Tibial nerve (tissue), 4 donors: ENCODE measurements at regions not wholly inside any gene's neighbourhood (a gene's known extent, or its start where the extent isn't known, plus 50 kb on each side); places are given as distances from the start of the nearest gene placed in this dataset.

Experiments
- EP300 ChIP-seq, 2 donors: sonication (generic); formaldehyde crosslinking; IDR thresholded peaks; one replicate each; pipeline ENCODE4 v1.6.1; 2017; ENCODE audit warnings: antibody characterized with exemption in 2 of 2, mild to moderate bottlenecking in 1 of 2
- POLR2A ChIP-seq, 2 donors: fragments of 450-650 bp; IDR thresholded peaks; one replicate each; pipeline ENCODE4 v1.6.1; 2017; ENCODE audit warnings: antibody characterized with exemption in 2 of 2, mild to moderate bottlenecking in 2 of 2, moderate library complexity in 2 of 2
- TF ChIP-seq, protein P1 (sequence below), 5 experiments: fragments of 200-600 bp in 3 of 5; fragments of 450-650 bp in 2 of 5; sonication (generic) in 3 of 5; IDR thresholded peaks; one replicate each; pipeline ENCODE4 v1.5.1; 2016 to 2019; ENCODE audit warnings: antibody characterized with exemption in 5 of 5, mild to moderate bottlenecking in 3 of 5, moderate library complexity in 2 of 5

DNA sequence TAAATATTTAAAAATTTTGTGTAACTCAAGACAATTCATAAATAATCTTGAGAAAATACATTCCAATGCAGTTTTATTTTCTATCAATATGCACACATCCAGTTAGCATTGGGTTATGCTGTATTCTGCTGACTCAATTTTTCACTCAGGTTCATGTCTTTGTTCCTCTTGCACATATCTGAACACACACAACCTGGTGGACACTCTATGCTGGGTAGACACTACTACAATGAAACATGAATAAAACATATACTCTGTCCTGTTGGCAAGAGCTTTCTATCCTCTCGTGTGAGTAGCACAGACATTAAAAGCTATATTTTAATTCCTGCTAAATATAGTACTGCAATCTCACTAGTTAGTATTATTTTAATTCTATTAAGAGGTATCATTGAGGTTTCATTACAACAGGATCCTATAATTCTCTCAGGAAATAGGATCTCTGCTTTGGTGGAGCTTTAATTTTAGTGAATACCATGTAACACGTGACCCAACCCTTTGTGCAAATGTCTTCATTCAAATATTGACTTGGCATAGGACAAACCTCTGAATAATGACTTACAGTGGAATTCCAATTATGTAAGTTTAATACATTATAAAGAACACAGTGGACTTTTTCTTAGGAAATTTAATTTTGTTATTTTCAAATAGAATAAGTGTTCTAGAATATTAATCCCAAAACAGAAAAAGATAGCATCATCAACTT is 342.3 kb upstream of the TMEFF2 start:
- TF ChIP-seq, protein P1, sequence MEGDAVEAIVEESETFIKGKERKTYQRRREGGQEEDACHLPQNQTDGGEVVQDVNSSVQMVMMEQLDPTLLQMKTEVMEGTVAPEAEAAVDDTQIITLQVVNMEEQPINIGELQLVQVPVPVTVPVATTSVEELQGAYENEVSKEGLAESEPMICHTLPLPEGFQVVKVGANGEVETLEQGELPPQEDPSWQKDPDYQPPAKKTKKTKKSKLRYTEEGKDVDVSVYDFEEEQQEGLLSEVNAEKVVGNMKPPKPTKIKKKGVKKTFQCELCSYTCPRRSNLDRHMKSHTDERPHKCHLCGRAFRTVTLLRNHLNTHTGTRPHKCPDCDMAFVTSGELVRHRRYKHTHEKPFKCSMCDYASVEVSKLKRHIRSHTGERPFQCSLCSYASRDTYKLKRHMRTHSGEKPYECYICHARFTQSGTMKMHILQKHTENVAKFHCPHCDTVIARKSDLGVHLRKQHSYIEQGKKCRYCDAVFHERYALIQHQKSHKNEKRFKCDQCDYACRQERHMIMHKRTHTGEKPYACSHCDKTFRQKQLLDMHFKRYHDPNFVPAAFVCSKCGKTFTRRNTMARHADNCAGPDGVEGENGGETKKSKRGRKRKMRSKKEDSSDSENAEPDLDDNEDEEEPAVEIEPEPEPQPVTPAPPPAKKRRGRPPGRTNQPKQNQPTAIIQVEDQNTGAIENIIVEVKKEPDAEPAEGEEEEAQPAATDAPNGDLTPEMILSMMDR (IDR thresholded peaks at IDR 0.05): no peak
- TF ChIP-seq POLR2A (IDR thresholded peaks at IDR 0.05): no peak
- no peak for TF ChIP-seq EP300 (IDR thresholded peaks at IDR 0.05)
